Activated CD8-positive, alpha-beta memory T cell treated with anti-CD3 and anti-CD28 coated beads for 36 hours (primary cell): ENCODE measurements at regions not wholly inside any gene's neighbourhood (a gene's known extent, or its start where the extent isn't known, plus 50 kb on each side); places are given as distances from the start of the nearest gene placed in this dataset.

ENCODE experiments used
- CTCF ChIA-PET: fragments of 350-600 bp; sonication (Branson Sonifier 250); formaldehyde crosslinking; loops from one replicate; lab custom pipeline; 2021; ENCODE audit warnings: antibody characterized with exemption; lab: Charles Lee
- POLR2A ChIA-PET: fragments of 350-600 bp; sonication (Branson Sonifier 250); formaldehyde crosslinking; loops from one replicate; lab custom pipeline; 2021; ENCODE audit warnings: antibody characterized with exemption; lab: Charles Lee

- CTCF ChIA-PET, result no interaction called here
- POLR2A ChIA-PET, result no interaction called here
Observed at GRCh38 chr17:31597646-31598398, 206.3 kb downstream of the RAB11FIP4 start.

DNA sequence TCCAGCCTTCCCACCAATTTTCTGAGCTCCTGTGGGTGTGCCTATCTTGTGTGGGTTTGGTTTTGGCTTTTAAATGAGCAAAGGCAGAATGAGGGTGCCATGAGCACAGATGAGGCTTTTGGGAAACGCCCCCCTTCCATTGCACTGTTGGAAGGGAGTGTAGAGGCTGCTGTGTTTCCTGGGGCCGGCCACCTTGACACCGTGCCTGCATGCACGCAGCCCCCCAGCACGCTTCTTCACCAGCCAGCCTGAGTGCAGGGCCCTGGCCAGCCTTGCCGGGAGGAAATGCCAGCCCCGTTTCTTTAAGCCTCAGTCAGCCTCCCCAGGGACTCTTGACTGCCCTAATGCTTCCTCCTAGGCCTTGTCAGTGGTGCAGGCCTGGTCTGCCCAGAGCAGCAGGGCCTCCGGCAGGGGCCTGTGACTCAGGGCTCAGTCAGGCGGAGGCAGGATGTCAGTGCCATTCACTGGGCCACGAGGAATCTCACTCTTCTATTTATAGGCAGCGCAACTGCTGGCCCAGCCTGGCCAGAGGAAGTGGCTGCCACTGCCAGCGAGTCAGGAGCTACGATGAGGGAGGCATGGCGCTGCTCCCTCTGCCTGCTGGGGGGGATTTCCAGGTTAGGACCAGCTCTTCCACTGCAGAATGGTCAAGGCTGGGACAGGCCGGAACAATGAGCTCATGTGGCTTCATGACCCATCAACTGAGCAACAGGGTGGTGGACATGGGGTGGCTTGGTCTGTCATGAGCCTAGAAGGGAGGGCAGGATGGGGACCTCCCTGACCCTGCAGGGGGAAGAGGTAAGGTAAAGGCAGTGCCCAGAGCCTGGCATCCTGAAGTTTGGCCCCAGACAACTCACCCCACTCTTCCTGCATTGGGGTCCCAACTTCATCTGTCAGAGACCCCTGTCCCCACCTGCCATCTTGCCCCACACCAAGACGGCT is 205.2 kb downstream of the RAB11FIP4 start:
- CTCF ChIA-PET, result interaction anchor here (0.5 kb wide), 1 partner anchor 240 kb away, joined by 3 read pairs; no protein-coding TSS in a partner anchor

GRCh38 chr17:31595666-31596381 is 204.3 kb downstream of the RAB11FIP4 start:
- CTCF ChIA-PET, result interaction anchor here (0.5 kb wide), 1 partner anchor 241 kb away, joined by 3 read pairs; no protein-coding TSS in a partner anchor
- POLR2A ChIA-PET, result no interaction called here

More for the DNA sequence above, 205.2 kb downstream of the RAB11FIP4 start:
- POLR2A ChIA-PET, result no interaction called here

- POLR2A ChIA-PET, result no interaction called here
- CTCF ChIA-PET, result no interaction called here
Observed at GRCh38 chr17:31595076-31595475, 203.6 kb downstream of the RAB11FIP4 start.

DNA sequence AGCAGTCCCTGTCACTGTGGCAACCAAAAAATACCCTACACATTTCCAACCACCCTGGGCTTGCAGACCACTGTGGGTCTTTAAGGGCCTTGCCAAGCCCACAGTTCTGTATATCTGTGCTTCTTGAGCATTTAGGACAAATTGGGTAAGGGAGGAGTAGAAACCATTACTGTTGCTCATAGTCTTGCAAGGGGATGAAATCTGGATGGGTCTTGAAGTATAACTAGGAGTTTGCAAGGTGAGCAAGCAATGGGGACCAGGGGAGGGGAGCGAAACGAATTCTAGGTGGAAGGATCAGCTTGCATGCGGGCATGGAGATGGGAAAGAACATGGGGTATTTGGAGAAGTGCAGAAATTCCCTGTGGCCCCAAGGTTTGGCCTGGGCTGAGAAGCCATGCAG is 202.9 kb downstream of the RAB11FIP4 start:
- CTCF ChIA-PET, result no interaction called here

DNA sequence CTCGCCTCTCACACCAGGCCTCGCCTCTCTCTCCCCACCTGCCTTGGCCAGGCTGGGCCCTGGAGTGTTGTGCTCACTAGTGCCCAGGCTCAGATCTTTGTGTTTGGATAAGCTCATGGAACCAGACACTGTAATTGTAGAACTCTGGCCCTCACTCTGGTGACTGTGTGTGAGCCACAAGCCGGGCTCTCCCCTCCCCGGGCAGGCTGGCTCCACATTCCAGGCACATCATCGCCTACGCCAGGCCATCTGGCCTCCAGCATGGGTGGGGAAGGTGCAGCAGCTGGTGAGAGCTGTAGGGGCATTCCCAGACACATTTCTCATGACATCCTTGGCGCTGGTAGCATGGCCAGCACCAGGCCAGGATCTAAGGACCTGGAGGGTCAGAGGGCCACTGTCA is 202.3 kb downstream of the RAB11FIP4 start:
- ChIA-PET CTCF (no interaction called here), POLR2A (no interaction called here)

More for the DNA sequence above, 202.9 kb downstream of the RAB11FIP4 start:
- POLR2A ChIA-PET, result no interaction called here

GRCh38 chr17:31591924-31592323 is 200.4 kb downstream of the RAB11FIP4 start:
- ChIA-PET CTCF (no interaction called here), POLR2A (no interaction called here)

DNA sequence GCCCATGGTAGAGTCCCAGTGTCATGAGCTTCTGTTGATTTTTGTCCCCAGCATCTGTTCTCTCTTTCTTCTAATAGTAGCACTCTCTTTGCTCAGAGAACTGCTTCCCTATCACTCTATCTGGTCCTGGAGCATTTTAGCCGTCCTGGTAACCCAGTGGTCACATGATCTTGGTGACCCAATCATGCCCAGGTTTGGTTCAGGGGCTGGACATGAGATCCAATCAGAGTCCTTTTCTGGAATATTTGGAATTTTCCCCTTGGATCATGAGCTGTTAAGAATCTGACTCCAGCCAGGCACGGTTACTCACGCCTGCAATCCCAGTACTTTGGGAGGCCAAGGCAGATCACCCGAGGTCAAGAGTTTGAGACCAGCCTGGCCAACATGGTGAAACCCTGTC is 197.0 kb downstream of the RAB11FIP4 start:
- CTCF ChIA-PET, result no interaction called here

DNA sequence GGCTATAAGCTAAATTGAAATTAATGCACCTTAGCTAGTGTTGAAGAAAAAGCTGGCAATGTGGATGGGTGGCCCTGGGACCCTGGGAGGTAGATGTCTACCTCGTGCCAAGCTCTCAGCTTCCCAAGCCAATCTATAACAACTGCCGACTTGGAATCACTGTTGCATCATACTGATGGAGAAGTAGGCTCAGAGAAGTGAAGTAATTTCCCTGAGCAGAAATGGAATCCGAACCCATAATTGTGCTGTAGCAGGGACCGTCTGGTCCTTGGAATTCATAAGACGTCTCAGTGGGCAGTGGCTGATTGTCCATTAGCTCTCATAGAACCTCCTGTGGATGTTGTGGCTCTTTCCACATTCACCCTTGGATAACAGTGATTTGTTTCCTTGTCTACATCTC is 196.6 kb downstream of the RAB11FIP4 start:
- ChIA-PET POLR2A (no interaction called here), CTCF (no interaction called here)

More for the DNA sequence above, 197.0 kb downstream of the RAB11FIP4 start:
- POLR2A ChIA-PET, result no interaction called here
